Liver (tissue), 8 donors: ENCODE measurements at regions not wholly inside any gene's neighbourhood (a gene's known extent, or its start where the extent isn't known, plus 50 kb on each side); places are given as distances from the start of the nearest gene placed in this dataset.

ENCODE experiments used
- DNase-seq: peaks from one replicate; pipeline ENCODE4 v3.0.0-alpha.2; 2017; ENCODE audit warnings: low spot score
- H3K27ac ChIP-seq, 2 donors: one replicate each; pipeline ENCODE4 v1.7.0; 2013; ENCODE audit warnings: inconsistent platforms in 2 of 2, low read length in 2 of 2, control low read depth in 1 of 2, low read depth in 1 of 2, mild to moderate bottlenecking in 1 of 2
- H3K27me3 ChIP-seq, 4 donors: one replicate each; pipeline versions ENCODE4 v1.6.1 to v1.7.0; 2013; ENCODE audit warnings: low read length in 3 of 4, inconsistent platforms in 1 of 4, mild to moderate bottlenecking in 1 of 4, moderate library complexity in 1 of 4; ENCODE audit not compliant: control insufficient read depth in 4 of 4, insufficient read depth in 4 of 4
- H3K36me3 ChIP-seq, 4 donors: one replicate each; pipeline versions ENCODE4 v1.6.1 to v1.7.0; 2013; ENCODE audit warnings: low read length in 3 of 4, mild to moderate bottlenecking in 3 of 4, low read depth in 1 of 4, moderate library complexity in 1 of 4; ENCODE audit not compliant: control insufficient read depth in 4 of 4, insufficient read depth in 3 of 4
- H3K4me1 ChIP-seq, 4 donors: one replicate each; pipeline versions ENCODE4 v1.6.1 to v1.7.0; 2013; ENCODE audit warnings: low read length in 3 of 4, mild to moderate bottlenecking in 3 of 4, moderate library complexity in 1 of 4; ENCODE audit not compliant: control insufficient read depth in 4 of 4, insufficient read depth in 4 of 4
- H3K4me3 ChIP-seq, 3 donors: one replicate each; pipeline versions ENCODE4 v1.6.1 to v1.7.0; 2013; ENCODE audit warnings: low read length in 3 of 3, control low read depth in 1 of 3, low read depth in 1 of 3, mild to moderate bottlenecking in 1 of 3
- H3K9ac ChIP-seq, 2 donors: one replicate each; pipeline ENCODE4 v1.7.0; 2013; ENCODE audit warnings: low read length in 2 of 2, mild to moderate bottlenecking in 2 of 2, moderate library complexity in 2 of 2, control low read depth in 1 of 2, low read depth in 1 of 2
- H3K9me3 ChIP-seq, 4 donors: one replicate each; pipeline versions ENCODE4 v1.6.1 to v1.7.0; 2013; ENCODE audit warnings: low read length in 3 of 4; ENCODE audit not compliant: control insufficient read depth in 4 of 4
- ATF3 ChIP-seq: IDR thresholded peaks from 2 replicates; pipeline ENCODE4 v1.6.1; 2016; ENCODE audit warnings: antibody characterized with exemption
- CTCF ChIP-seq: fragments of 150-350 bp; IDR thresholded peaks from 2 replicates; pipeline ENCODE4 v1.5.1; 2017; ENCODE audit warnings: improper control_type of control experiment, low read depth, low read length; ENCODE audit not compliant: missing input control
- EGR1 ChIP-seq, 2 donors: IDR thresholded peaks; 2 replicates each; pipeline ENCODE4 v1.6.1; 2016 to 2018; ENCODE audit warnings: antibody characterized with exemption in 2 of 2, low read depth in 2 of 2
- FOXA1 ChIP-seq: IDR thresholded peaks from 2 replicates; pipeline ENCODE4 v1.6.1; 2016; ENCODE audit warnings: antibody characterized with exemption
- FOXA2 ChIP-seq: IDR thresholded peaks from 2 replicates; pipeline ENCODE4 v1.6.1; 2016; ENCODE audit warnings: antibody characterized with exemption
- GABPA ChIP-seq, 2 donors: IDR thresholded peaks in 1 of 2; conservative IDR thresholded peaks in 1 of 2; 2 replicates each; pipeline ENCODE4 v1.6.1; 2016; ENCODE audit warnings: antibody characterized with exemption in 2 of 2, mild to moderate bottlenecking in 1 of 2, moderate library complexity in 1 of 2
- HNF4A ChIP-seq, 2 donors: conservative IDR thresholded peaks; 2 replicates each; pipeline ENCODE4 v1.6.1; 2016; ENCODE audit warnings: antibody characterized with exemption in 2 of 2, mild to moderate bottlenecking in 2 of 2
- HNF4G ChIP-seq: IDR thresholded peaks from 2 replicates; pipeline ENCODE4 v1.6.1; 2016; ENCODE audit warnings: antibody characterized with exemption
- JUND ChIP-seq, 2 donors: IDR thresholded peaks; 2 replicates each; pipeline ENCODE4 v1.6.1; 2016; ENCODE audit warnings: antibody characterized with exemption in 2 of 2
- MAX ChIP-seq: IDR thresholded peaks from 2 replicates; pipeline ENCODE4 v1.6.1; 2016; ENCODE audit warnings: antibody characterized with exemption
- NR2F2 ChIP-seq: IDR thresholded peaks from 2 replicates; pipeline ENCODE4 v1.6.1; 2016; ENCODE audit warnings: antibody characterized with exemption
- RAD21 ChIP-seq, 2 donors: IDR thresholded peaks; 2 replicates each; pipeline ENCODE4 v1.6.1; 2016; ENCODE audit warnings: antibody characterized with exemption in 2 of 2, mild to moderate bottlenecking in 2 of 2
- REST ChIP-seq: IDR thresholded peaks from 2 replicates; pipeline ENCODE4 v1.6.1; 2016; ENCODE audit warnings: antibody characterized with exemption, mild to moderate bottlenecking
- RXRA ChIP-seq, 2 donors: IDR thresholded peaks; 2 replicates each; pipeline ENCODE4 v1.6.1; 2017 to 2018; ENCODE audit warnings: antibody characterized with exemption in 2 of 2, mild to moderate bottlenecking in 1 of 2
- SP1 ChIP-seq: IDR thresholded peaks from 2 replicates; pipeline ENCODE4 v1.6.1; 2018; ENCODE audit warnings: antibody characterized with exemption, mild to moderate bottlenecking
- TAF1 ChIP-seq: conservative IDR thresholded peaks from 2 replicates; pipeline ENCODE4 v1.6.1; 2016; ENCODE audit warnings: antibody characterized with exemption, mild to moderate bottlenecking
- YY1 ChIP-seq: IDR thresholded peaks from 2 replicates; pipeline ENCODE4 v1.6.1; 2016; ENCODE audit warnings: antibody characterized with exemption, mild to moderate bottlenecking
- ZBTB33 ChIP-seq: IDR thresholded peaks from 2 replicates; pipeline ENCODE4 v1.6.1; 2016; ENCODE audit warnings: antibody characterized with exemption
- WGBS: extraction: QIAGEN DNeasy Blood & Tissue Kit; methylation state at CpG from one replicate; pipeline ENCODE4 v1.1.7; 2013; 5-methylcytosine and 5-hydroxymethylcytosine counted together
- donor health status: healthy.
- donor health status: healthy.
- donor health status: healthy.
- donor health status: healthy.
- donor health status: healthy.

- Histone ChIP-seq H3K9me3 (no peaks in the 10 kb centered on the region), H3K36me3 (no peaks in the 10 kb centered on the region), H3K27ac (no peak overlapping the region), H3K4me3 (no peak overlapping the region), H3K9ac (no peak overlapping the region), H3K4me1 (no peaks in the 10 kb centered on the region), H3K27me3 (no peaks in the 10 kb centered on the region)
- WGBS = 92% methylated on average over 2 of the region's 2 CpGs
- no peak for DNase-seq
- TF ChIP-seq NR2F2 = no peak
- TF ChIP-seq ZBTB33 = no peak
- TF ChIP-seq REST = no peak
- TF ChIP-seq MAX = no peak
- TF ChIP-seq JUND (IDR thresholded peaks at IDR 0.05) = no peak
- TF ChIP-seq RAD21 (IDR thresholded peaks at IDR 0.05) = no peak
- TF ChIP-seq YY1 = no peak
- TF ChIP-seq FOXA2 = no peak
- no peak for TF ChIP-seq RXRA (IDR thresholded peaks at IDR 0.05)
Observed at GRCh38 chr2:64349131-64349530, 104.8 kb upstream of the LGALSL start.

- H3K9me3 ChIP-seq = no peaks in the 10 kb centered on the region
- TF ChIP-seq MAX (no peak), RAD21 (IDR thresholded peaks at IDR 0.05) (no peak), ZBTB33 (no peak), HNF4G (no peak), NR2F2 (no peak), REST (no peak), EGR1 (IDR thresholded peaks at IDR 0.05; ENCODE audit: low read depth in 2 of 2) (no peak), HNF4A (conservative IDR thresholded peaks at IDR 0.05) (no peak), CTCF (no peak), RXRA (IDR thresholded peaks at IDR 0.05) (no peak), YY1 (no peak), SP1 (no peak), TAF1 (no peak), FOXA1 (no peak), GABPA (IDR thresholded peaks at IDR 0.05 in 1 of 2, conservative IDR thresholded peaks at IDR 0.05 in 1 of 2) (no peak), FOXA2 (no peak), JUND (IDR thresholded peaks at IDR 0.05) (no peak), ATF3 (no peak)
Observed at GRCh38 chr2:64350996-64351395, 103.0 kb upstream of the LGALSL start.

More at GRCh38 chr2:64350996-64351395, 103.0 kb upstream of the LGALSL start:
- Histone ChIP-seq H3K4me3 (no peak overlapping the region), H3K36me3 (no peaks in the 10 kb centered on the region), H3K27ac (no peak overlapping the region), H3K4me1 (no peaks in the 10 kb centered on the region), H3K9ac (no peak overlapping the region), H3K27me3 (no peaks in the 10 kb centered on the region)
- 88% methylated on average over 2 of the region's 2 CpGs for WGBS
- DNase-seq = no peak
